GM12891 (cell line): ENCODE measurements at regions not wholly inside any gene's neighbourhood (a gene's known extent, or its start where the extent isn't known, plus 50 kb on each side); places are given as distances from the start of the nearest gene placed in this dataset.
A peak's percentile ranks its signal among the peaks of the same experiment; 100 is the strongest.

Source experiments
- POLR2A ChIP-seq: IDR thresholded peaks from 2 replicates; pipeline ENCODE4 v1.6.1; 2011; ENCODE audit warnings: low read depth, low read length, control low read depth
- POLR2AphosphoS5 ChIP-seq: IDR thresholded peaks from 2 replicates; pipeline ENCODE4 v1.6.1; 2011; ENCODE audit warnings: low read depth, low read length, control low read depth
- POU2F2 ChIP-seq: IDR thresholded peaks from 2 replicates; pipeline ENCODE4 v1.6.1; 2011; ENCODE audit warnings: low read depth, mild to moderate bottlenecking, control low read depth, low read length, moderate library complexity
- SPI1 ChIP-seq: IDR thresholded peaks from 2 replicates; pipeline ENCODE4 v1.6.1; 2011; ENCODE audit warnings: low read depth, low read length, control low read depth
- TAF1 ChIP-seq: IDR thresholded peaks from 2 replicates; pipeline ENCODE4 v1.6.1; 2011; ENCODE audit warnings: low read depth, low read length, control low read depth

DNA sequence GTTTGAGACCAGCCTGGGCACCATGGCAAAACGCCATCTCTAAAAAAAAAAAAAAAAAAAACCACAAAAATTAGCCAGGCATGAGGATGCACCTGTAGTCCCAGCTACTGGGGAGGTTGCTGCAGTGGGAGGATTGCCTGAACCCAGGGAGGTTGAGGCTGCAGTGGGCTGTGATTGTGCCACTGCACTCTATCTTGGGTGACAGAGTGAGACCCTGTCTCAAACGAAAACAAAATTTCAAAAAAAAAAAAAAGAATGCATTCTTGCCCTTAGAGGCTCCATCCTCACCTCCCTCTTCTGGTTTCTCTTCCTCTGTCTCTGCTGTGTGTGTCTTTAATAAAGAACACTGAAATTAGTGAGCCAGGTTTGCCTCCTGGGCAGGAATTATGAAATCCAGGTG, 107.8 kb downstream of the VCPKMT start:
- TF ChIP-seq POLR2AphosphoS5 (no peak), POLR2A (no peak), POU2F2 (no peak), TAF1 (no peak), SPI1 (peak; percentile 65)
